K562 (cell line): ENCODE measurements at regions not wholly inside any gene's neighbourhood (a gene's known extent, or its start where the extent isn't known, plus 50 kb on each side); places are given as distances from the start of the nearest gene placed in this dataset.

Experiments
- HBP1 ChIP-seq: fragments of 450-650 bp; formaldehyde crosslinking; IDR thresholded peaks from 2 replicates; pipeline ENCODE4 v1.4.0; 2022; ENCODE audit warnings: missing genetic modification characterization
- PML ChIP-seq: IDR thresholded peaks from 2 replicates; pipeline ENCODE4 v1.6.1; 2012; ENCODE audit warnings: low read length, inconsistent platforms
- POLR2A ChIP-seq: fragments of 450-650 bp; conservative IDR thresholded peaks from 2 replicates; pipeline ENCODE4 v1.6.1; 2016
- SETDB1 ChIP-seq: IDR thresholded peaks from one replicate; pipeline ENCODE4 v1.6.1; 2012; ENCODE audit warnings: low read length, control low read depth, inconsistent platforms
- ZBTB33 ChIP-seq: sonication (generic); formaldehyde crosslinking; IDR thresholded peaks from 2 replicates; pipeline ENCODE4 v1.8.1; 2023; ENCODE audit warnings: mild to moderate bottlenecking, missing genetic modification reagents
- ZEB2 ChIP-seq: fragments of 450-650 bp; IDR thresholded peaks from 2 replicates; pipeline ENCODE4 v1.6.1; 2016
- ZFP30 ChIP-seq: fragments of 250-450 bp; sonication (Bioruptor Pico); IDR thresholded peaks from 2 replicates; pipeline ENCODE4 v1.8.0; 2022; ENCODE audit warnings: moderate library complexity, mild to moderate bottlenecking, inconsistent platforms, borderline replicate concordance
- TF ChIP-seq, protein P1 (sequence below), 3 experiments: IDR thresholded peaks in 2 of 3; conservative IDR thresholded peaks in 1 of 3; 2 replicates each; pipeline ENCODE4 v1.5.1; 2011 to 2012; ENCODE audit warnings: low read length in 3 of 3, mild to moderate bottlenecking in 3 of 3, control low read depth in 2 of 3, improper control_type of control experiment in 1 of 3, inconsistent platforms in 1 of 3, low read depth in 1 of 3, mixed read lengths in 1 of 3, moderate library complexity in 1 of 3; ENCODE audit not compliant: insufficient read depth in 2 of 3
- TF ChIP-seq, protein P2 (sequence below): sonication (generic); formaldehyde crosslinking; IDR thresholded peaks from 2 replicates; pipeline ENCODE4 v1.5.0; 2020; ENCODE audit warnings: missing genetic modification reagents

GRCh38 chr4:13694256-13694655 lies 66.7 kb upstream of the BOD1L1 start:
- TF ChIP-seq SETDB1 = no peak
- TF ChIP-seq, protein P1, sequence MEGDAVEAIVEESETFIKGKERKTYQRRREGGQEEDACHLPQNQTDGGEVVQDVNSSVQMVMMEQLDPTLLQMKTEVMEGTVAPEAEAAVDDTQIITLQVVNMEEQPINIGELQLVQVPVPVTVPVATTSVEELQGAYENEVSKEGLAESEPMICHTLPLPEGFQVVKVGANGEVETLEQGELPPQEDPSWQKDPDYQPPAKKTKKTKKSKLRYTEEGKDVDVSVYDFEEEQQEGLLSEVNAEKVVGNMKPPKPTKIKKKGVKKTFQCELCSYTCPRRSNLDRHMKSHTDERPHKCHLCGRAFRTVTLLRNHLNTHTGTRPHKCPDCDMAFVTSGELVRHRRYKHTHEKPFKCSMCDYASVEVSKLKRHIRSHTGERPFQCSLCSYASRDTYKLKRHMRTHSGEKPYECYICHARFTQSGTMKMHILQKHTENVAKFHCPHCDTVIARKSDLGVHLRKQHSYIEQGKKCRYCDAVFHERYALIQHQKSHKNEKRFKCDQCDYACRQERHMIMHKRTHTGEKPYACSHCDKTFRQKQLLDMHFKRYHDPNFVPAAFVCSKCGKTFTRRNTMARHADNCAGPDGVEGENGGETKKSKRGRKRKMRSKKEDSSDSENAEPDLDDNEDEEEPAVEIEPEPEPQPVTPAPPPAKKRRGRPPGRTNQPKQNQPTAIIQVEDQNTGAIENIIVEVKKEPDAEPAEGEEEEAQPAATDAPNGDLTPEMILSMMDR (IDR thresholded peaks at IDR 0.05 in 2 of 3, conservative IDR thresholded peaks at IDR 0.05 in 1 of 3; ENCODE audit: insufficient read depth in 2 of 3, low read depth in 1 of 3, low read length in 3 of 3) = no peak
- no peak for TF ChIP-seq POLR2A
- TF ChIP-seq ZEB2 = no peak
- no peak for TF ChIP-seq ZBTB33 (CRISPR knock-in tag)
- TF ChIP-seq, protein P2, sequence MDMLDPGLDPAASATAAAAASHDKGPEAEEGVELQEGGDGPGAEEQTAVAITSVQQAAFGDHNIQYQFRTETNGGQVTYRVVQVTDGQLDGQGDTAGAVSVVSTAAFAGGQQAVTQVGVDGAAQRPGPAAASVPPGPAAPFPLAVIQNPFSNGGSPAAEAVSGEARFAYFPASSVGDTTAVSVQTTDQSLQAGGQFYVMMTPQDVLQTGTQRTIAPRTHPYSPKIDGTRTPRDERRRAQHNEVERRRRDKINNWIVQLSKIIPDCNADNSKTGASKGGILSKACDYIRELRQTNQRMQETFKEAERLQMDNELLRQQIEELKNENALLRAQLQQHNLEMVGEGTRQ (CRISPR knock-in tag) = no peak
- no peak for TF ChIP-seq ZFP30
- TF ChIP-seq PML = no peak
- TF ChIP-seq HBP1 (CRISPR knock-in tag) = no peak
